Hepatocyte (in vitro differentiated cells): ENCODE measurements at regions not wholly inside any gene's neighbourhood (a gene's known extent, or its start where the extent isn't known, plus 50 kb on each side); places are given as distances from the start of the nearest gene placed in this dataset.

Experiments
- EZH2 ChIP-seq: fragments of 200-600 bp; sonication (generic); IDR thresholded peaks from 2 replicates; pipeline ENCODE4 v1.6.1; 2016; ENCODE audit warnings: antibody characterized with exemption, mild to moderate bottlenecking, borderline replicate concordance
- TF ChIP-seq, protein P1 (sequence below): fragments of 200-600 bp; sonication (generic); IDR thresholded peaks from 2 replicates; pipeline ENCODE4 v1.5.1; 2016; ENCODE audit warnings: antibody characterized with exemption, mild to moderate bottlenecking; ENCODE audit not compliant: poor library complexity

DNA sequence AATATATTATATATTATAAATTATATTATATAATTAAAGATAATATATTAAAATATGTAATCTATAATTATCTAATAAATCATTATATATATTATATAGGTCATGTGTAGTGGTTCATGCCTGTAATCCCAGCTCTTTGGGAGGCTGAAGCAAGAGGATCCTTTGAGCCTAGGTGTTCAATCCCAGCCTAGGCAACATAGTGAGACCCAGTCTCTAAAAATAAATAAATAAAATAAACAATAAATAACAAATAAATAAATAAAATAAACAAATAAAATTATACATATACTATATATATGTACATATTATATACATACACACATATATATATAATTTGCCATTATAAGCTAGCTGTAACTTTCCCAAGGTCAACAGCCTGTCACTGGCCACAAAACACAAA, 277.7 kb downstream of the SETD4 start:
- TF ChIP-seq, protein P1, sequence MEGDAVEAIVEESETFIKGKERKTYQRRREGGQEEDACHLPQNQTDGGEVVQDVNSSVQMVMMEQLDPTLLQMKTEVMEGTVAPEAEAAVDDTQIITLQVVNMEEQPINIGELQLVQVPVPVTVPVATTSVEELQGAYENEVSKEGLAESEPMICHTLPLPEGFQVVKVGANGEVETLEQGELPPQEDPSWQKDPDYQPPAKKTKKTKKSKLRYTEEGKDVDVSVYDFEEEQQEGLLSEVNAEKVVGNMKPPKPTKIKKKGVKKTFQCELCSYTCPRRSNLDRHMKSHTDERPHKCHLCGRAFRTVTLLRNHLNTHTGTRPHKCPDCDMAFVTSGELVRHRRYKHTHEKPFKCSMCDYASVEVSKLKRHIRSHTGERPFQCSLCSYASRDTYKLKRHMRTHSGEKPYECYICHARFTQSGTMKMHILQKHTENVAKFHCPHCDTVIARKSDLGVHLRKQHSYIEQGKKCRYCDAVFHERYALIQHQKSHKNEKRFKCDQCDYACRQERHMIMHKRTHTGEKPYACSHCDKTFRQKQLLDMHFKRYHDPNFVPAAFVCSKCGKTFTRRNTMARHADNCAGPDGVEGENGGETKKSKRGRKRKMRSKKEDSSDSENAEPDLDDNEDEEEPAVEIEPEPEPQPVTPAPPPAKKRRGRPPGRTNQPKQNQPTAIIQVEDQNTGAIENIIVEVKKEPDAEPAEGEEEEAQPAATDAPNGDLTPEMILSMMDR = no peak
- TF ChIP-seq EZH2 = no peak
